ENCODE measurements at regions not wholly inside any gene's neighbourhood (a gene's known extent, or its start where the extent isn't known, plus 50 kb on each side); places are given as distances from the start of the nearest gene placed in this dataset.

- TF ChIP-seq CTCF (IDR thresholded peaks at IDR 0.05), result no peak
- TF ChIP-seq POLR2AphosphoS5 (IDR thresholded peaks at IDR 0.05), result no peak
Observed at GRCh38 chr18:34509879-34510586, 200.1 kb upstream of the DTNA start.

All from breast epithelium (tissue), 3 donors.